ENCODE measurements at regions not wholly inside any gene's neighbourhood (a gene's known extent, or its start where the extent isn't known, plus 50 kb on each side); places are given as distances from the start of the nearest gene placed in this dataset.

GRCh38 chr2:128475427-128476211 lies 157.0 kb upstream of the HS6ST1 start:
- DNase-seq, result no peak

- no peak for DNase-seq
These were observed 158.6 kb upstream of the HS6ST1 start for GRCh38 chr2:128477026-128477820.

DNA sequence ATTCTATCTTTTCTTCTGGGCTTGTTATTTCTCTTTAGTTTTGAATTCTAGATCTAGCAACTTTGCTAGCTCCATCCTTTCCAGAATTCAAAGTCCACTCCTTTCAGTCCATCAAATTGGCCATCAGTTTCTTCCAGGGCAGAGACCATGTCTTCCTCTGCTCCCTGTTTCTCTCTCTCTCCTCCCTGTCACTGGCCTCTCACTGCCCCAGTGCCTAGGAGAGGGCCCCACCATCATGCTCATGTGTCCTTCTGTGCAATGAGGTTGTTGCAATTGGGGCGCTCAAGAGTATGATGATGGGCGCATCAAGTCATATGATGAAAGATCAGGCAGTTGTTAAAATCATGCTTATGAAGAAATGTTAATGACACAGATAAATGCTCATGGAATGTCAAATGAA lies 159.2 kb upstream of the HS6ST1 start:
- no peak for DNase-seq

- DNase-seq, result no peak
These were observed 167.3 kb upstream of the HS6ST1 start for GRCh38 chr2:128485761-128486639.

DNA sequence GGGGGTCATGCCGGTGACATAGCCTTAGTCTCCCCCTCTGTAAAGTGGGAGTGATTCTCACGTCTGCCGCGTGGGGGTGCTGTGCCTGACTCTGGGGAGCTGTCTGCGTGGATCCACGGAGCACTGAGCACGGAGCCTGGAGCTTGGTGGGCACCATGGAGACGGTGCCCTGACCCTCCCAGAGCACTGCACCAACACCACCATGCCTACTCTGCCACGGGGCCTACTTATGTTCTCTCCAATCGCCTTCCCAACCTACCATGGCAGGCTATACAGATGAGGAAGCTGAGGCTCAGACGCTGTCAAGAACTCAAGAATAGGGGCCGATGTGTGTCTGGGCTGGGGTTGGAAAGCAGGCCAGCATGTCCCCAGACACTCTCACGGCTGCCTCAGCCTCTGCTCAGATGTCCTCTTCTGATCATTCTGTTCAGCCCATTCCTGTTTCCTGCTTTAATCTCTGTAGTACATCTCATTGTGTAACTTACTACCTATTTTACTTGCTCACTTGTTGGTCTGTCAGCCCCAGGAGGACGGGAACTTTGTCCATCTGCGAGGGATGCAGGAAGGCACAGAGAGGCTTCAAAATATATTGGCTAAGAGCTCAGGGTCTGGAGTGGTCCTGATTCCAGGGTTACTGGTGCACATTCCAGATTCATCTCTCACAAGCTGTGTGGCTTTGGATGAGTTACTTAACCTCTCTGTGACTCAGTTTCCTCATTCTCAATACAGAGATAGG lies 168.1 kb upstream of the HS6ST1 start:
- no peak for DNase-seq

GRCh38 chr2:128487650-128488387 lies 169.2 kb upstream of the HS6ST1 start:
- DNase-seq, result no peak

DNA sequence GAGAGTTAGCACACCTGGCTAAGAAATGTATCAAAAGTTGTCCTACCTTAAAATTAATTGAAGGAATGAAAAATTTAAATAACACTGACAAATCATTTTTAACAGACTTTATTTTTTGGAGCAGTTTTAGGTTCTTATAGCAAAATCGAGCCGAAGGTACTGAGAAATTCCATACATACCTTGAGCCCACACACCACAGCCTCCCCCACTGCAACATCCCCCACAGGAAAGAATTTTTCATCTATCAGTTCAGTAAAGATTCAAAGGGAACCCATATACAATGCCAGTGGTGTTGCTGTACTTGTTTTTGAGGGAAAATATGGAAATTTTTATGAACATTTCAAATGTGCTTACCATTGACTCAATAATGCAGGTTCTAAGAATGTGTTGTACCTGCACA lies 169.8 kb upstream of the HS6ST1 start:
- DNase-seq, result no peak

DNA sequence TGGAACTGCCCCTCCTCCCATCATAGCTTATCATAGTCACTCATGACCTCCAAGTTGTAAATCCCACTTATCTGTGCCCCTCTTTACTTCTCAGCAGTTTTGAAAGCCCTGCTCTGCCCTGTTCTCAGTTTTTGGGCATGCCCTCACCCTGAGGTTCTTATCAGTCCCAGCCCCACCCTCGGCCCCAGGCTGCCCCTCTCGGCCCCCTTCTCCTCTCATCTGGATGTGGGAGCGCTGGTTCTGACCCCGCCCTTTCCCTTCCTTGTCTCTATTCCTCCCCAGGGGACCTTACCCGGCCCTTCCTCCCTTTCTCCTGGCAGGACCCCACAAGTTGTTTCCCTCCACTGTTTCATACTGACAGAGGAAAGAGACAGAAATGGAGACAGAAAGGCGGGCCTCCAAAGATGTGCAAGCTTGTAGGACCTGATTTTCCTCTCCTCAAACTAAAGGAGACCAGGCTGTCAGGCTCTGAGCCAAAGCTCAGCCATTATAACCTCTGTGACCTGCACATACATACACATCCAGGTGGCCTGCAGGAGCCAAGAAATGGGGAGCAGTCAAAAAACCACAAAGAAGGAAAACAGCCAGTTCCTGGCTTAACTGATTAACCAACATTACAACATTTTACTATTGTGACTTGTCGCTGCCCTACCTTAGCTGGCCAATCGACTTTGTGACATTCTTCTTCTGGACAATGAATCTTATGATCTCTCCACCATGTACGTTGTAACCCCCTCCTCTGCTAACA lies 171.0 kb upstream of the HS6ST1 start:
- DNase-seq, result no peak

DNA sequence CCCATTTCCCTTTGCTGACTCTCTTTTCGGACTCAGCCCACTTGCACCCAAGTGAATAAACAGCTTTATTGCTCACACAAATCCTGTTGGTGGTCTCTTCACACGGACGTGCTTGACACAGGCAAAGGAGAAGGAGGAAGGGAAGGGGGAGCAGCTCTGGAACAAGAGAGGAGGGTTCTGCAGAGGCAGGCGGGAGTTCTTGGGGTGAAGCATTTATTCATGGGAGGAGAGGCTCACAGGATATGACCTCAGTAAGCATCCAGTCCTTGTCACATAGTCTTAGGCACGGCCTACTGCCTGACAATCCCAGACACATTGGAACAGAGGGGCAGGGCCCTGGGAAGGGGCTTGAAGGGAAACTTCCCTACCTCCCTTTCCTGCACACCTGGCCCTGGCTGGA lies 171.7 kb upstream of the HS6ST1 start:
- DNase-seq, result no peak

GRCh38 chr2:128490881-128491691 lies 172.4 kb upstream of the HS6ST1 start:
- no peak for DNase-seq

- DNase-seq, result no peak
These were observed 173.1 kb upstream of the HS6ST1 start for GRCh38 chr2:128491692-128492244.

DNA sequence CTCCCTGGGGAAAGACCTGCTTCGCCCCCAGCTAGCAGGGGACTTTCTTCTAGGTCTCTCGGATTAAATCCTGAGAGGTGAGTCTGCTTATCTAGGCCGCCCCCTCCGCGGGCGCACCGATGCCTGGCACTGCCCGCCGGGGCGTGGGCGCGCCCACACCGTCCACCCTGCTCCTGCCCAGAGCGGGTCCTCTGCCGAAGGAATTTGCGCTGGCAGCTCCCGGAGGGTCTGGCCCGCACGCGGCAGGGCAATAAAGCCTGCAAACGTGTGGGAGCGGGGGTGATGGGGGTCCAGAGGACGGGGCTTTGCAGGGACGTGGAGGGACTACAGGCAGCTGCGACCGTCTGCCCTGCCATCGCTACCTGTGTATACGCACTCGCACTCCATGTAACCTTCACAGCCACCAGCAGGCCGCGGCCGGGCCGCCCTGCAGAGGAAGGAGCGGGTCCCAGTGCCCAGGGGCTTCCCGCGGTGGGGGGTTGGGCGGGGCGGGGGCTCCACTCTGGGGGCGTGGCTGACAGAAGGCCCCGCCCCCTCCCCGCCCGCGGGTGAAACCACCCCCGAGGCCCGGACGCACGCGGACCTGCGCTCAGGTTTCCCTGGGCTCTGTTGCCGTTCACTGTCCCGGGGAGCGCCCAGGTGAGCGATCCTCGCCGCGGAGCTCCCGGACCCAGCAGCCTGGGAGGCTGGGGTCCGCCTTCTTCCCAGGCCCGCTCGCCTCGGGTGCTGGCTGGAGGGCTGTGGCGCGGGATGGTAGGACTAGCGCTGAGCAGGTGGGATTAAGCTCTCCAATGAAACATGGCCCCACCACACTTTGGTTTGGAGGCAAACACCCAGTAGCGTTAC lies 174.5 kb upstream of the HS6ST1 start:
- DNase-seq, result no peak

DNA sequence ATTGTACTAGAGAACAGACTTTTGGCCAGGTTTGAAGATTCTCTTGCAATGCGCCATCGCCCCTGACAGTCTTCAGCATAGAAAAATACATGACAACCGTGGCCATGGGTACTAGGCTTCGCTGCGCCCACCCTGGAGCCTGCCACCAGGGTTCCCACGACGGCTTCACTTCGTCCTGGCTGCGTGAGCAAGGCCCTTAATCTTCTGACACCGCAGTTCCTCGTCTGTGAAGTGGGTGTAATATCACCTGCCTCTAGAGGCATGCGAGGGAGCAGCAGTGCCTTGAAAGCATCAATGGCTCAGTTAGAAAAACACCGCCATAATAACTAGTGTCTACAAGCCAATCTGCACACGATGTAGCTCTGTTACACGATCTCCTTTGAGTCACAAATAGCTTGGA lies 175.2 kb upstream of the HS6ST1 start:
- no peak for DNase-seq

DNA sequence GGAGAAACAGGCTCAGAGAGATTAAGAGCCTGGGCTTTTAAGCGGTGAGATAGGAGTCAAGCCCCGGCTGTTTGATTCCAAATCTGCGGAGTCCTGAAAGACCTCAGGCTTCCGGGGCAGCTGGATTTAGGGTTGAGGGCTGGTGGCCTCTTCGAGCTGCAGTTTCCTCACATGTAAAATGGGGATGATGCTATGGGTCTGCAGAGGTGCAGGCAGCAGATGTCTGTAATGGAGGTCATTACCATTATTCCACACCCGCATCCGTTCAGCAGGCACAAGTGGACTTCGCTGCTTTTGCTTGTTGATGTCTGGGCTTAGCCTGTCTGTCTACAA lies 175.6 kb upstream of the HS6ST1 start:
- no peak for DNase-seq

- no peak for DNase-seq
These were observed 176.1 kb upstream of the HS6ST1 start for GRCh38 chr2:128494640-128495321.

DNA sequence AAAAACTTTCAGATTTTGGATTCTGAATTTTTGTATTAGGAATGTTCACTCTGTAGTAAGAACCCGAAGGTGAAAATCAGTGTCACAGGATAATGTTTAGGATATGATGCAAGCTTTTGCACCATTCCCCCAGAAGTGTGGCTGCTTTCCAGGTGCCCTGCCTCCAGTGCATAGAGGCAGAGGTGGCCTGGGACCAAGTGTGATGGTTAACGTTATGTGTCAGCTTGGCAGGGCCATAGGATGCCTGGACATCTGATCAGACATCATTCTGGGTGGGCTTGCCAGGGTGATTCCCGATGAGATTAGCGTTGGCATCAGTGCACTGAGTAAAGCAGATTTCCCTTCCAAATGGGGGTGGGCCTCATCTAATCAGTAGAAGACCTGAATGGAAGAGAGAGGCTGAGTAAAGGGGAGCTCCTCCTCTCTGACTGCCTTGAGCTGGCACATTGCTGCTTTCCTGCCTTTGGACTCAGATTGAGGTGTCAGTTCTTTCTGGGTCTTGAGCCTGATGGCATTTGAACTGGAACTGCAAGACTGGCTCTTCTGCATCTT lies 177.4 kb upstream of the HS6ST1 start:
- no peak for DNase-seq

- no peak for DNase-seq
These were observed 178.0 kb upstream of the HS6ST1 start for GRCh38 chr2:128496700-128497099.

- no peak for DNase-seq
These were observed 178.8 kb upstream of the HS6ST1 start for GRCh38 chr2:128497461-128497860.

Data from stimulated activated CD4-positive, alpha-beta T cell treated with anti-CD3 and anti-CD28 coated beads, Interleukin-15, amount 100 ng/mL, for 24 hours (primary cell).